HG03097 (cell line): ENCODE measurements at regions not wholly inside any gene's neighbourhood (a gene's known extent, or its start where the extent isn't known, plus 50 kb on each side); places are given as distances from the start of the nearest gene placed in this dataset.

Experiments
- ATAC-seq: cut with Tn5 transposase; IDR thresholded peaks from one replicate; pipeline ENCODE4 v1.9.1; 2021; ENCODE audit not compliant: unreplicated experiment, low FRiP score

GRCh38 chr6:2434912-2435311 lies 189.5 kb upstream of the GMDS start:
- ATAC-seq: no peak

- no peak for ATAC-seq
Measured at GRCh38 chr6:2434116-2434515, 188.7 kb upstream of the GMDS start.

- no peak for ATAC-seq
Measured at GRCh38 chr6:2433711-2434110, 188.3 kb upstream of the GMDS start.

GRCh38 chr6:2433266-2433665 lies 187.9 kb upstream of the GMDS start:
- no peak for ATAC-seq

DNA sequence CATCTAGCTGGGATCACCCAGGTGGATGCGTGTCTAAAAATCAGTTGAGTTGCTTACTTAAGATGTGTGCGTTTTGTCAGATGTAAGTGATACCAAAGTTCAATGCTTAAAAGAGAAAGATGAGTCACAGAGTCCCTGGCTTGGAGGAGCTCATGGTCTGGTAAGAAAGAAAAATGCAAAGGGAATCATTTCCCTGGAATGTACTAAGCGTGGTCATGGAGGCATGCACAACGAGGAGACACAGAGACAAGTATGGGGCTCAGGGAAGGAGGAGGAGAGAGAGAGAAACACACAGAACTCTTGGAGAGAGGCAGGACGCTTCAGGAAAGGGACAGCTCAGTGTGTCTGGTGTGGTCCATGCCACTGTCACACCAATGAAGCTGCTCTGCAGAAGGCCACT lies 186.9 kb upstream of the GMDS start:
- no peak for ATAC-seq

DNA sequence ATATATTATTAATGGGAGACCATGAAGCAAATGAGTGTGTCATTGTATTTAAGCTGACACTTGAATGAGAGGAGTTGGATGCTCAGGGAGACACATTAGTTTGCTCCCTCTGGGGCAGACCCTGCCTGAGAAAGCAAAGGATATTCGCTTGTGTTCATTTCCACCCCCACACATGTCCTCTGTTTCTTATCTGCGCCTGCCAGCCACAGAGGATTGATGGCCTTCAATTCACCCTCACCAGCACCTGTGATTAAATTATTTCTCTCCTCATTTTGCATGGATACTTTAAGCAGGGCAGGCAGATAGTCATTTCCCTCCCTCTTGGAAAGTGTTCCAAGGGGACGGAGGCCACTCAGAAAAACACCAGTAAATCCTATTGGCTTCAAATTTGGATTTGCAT lies 185.2 kb upstream of the GMDS start:
- no peak for ATAC-seq

DNA sequence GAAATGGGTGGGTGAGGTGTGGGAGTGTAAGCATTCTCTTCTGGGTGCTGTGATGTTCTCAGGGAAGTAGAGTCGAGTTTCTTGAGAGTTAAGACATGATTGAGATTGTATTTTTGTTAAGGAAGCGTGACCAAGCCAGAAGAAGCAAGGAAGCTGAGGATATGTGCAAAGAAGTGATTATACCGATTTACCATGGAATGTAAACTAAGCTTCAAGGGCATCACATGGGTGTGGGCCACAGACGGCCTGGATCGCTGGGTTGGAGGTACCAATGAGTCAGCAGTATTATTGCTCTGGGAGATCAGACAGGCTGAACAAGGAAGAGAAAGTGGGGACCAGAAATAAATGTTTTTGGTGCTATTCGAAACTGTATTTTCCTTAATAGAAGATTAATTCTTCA lies 184.1 kb upstream of the GMDS start:
- no peak for ATAC-seq

GRCh38 chr6:2429032-2429431 lies 183.6 kb upstream of the GMDS start:
- no peak for ATAC-seq

DNA sequence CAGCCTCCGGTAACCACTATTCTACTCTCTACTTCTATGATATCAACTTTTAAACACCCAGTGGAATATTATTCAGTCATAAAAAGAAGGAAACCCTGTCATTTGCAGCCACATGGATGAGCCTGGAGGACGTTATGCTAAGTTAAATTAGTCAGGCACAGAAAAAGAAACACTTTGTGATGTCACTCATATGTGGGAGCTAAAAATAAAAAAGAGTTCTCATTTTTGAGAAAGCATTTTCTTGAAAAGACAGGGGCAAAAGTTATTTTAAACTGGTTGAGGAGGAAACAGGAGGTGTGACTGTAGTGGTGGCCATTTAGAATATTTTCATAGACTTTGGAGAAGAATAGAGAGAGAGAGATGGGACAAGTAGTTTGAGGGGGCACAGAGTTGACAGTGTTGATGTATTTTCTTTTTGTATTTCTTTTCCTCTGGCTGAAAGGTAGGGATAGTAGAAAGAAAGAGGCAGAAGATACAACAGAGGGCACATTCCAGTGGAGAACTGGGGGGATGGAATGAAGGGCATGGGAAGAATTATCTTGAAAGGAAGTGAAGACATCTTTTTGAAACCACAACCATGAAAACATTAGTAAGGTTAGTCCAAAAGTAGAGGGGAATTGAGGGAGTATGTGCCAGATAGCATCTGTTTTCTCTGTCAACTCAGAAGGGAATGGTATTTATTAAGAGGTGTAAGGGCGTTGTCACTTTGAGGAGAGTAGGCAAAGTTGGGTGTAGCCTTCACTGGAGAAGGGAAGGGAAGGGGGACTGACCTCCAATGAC lies 181.3 kb upstream of the GMDS start:
- ATAC-seq: no peak

DNA sequence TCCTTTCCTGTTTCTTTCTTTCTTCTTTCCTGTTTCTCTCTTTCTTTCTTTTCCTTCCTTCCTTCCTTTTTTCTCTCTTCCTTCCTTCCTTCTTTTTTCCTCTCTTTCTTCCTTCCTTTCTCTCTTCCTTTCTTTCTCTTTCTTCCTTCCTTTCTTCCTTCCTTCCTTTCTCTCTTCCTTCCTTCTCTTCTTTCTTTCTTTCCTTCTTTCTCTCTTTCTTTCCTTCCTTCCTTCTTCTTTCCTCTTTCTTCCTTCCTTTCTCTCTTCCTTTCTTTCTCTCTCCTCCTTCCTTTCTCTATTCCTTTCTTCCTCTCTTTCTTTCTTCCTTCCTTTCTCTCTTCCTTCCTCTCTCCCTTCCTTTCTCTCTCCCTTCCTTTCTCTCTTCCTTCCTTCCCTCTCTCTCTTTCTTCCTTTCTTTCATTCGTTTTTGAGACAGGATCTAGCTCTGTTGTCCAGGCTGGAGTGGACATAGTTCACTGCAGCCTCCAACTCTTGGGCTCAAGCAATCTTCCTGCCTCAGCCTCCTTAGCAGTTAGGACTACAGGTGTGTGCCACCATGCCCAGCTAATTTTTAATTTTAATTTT lies 170.8 kb upstream of the GMDS start:
- ATAC-seq: no peak

GRCh38 chr6:2414885-2415547 lies 169.6 kb upstream of the GMDS start:
- no peak for ATAC-seq

GRCh38 chr6:2412731-2413130 lies 167.3 kb upstream of the GMDS start:
- no peak for ATAC-seq

GRCh38 chr6:2410656-2411380 lies 165.4 kb upstream of the GMDS start:
- ATAC-seq: no peak

GRCh38 chr6:2407525-2407924 lies 162.1 kb upstream of the GMDS start:
- ATAC-seq: no peak

DNA sequence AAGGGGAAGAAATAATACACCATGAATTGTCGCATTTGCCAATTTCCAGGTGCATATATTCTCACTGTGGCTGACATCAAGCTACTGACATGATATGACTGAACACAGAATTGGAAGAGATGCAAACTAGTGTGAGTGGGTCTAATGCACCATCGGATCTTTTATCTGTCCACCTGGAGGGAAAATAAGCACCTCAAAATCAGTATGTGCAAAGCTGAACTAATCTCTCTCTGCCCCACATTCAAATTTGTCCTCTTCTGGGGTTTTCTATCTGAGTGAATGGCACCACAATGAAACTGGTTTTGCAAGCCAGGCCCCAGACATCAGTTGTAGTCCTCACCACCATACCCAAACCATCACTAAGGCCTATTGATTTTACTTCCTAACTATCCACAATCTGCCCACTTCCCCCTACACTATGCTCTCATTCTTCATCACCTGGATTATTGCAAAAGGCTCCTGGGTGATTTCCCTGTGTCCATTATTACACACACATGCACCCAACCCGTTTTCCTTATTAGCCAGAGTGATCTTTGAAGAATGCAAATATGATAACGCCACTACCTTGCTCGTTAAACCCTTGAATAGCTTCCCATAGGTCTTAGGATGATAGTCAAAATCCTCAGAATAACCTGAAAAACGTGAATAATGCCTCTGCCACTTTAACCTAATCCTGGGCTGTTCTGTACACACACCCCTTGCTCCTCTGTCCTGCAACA lies 159.0 kb upstream of the GMDS start:
- no peak for ATAC-seq

DNA sequence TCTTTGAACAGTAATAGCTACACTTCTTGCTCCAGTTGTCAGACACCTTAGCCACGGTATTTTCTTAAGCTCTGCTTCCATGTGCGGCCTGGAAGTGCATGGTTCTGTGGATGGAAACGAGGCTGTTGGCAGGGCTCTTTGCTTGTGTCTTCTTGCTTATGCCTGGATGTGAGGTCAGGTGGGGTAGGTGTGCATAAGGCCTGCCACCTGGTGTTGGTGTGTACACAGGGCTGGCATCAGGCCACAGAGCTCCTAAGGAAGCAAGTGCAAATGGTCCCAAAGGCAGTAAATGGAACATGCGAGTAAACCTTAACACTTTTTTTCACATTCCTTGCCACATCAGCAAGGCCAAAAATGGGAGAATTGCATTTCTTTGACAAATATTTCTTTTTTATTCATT lies 158.1 kb upstream of the GMDS start:
- no peak for ATAC-seq

GRCh38 chr6:2396846-2397630 lies 151.6 kb upstream of the GMDS start:
- ATAC-seq: no peak

DNA sequence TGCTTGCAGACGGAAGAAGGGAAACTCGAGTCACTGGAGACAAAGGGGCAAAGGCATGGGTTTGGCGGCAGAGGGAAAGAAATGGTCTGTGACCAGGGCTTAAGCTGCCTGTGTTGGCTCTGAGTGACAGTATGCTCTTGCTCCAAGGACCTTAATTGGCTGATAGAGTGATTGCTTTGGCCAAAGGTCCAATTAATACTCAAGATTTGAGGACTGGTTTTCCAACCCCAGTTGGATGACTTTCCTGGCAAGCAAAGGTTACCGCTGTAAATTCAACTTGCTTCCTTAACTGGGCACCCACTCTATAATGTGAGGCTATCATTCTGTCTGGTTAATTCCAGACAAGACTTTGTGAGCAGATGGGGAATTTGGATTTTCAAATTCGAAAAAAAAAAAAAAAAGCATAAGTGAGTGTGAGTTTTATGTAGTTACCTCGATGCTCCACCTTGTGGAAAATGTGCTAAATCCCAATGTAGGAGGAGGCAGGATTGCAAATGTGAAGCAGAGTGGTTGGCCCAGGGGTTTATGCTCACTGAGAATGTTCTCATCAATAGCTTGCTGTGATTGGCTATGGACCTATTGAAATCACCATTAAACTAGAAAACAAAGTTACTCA lies 150.7 kb upstream of the GMDS start:
- ATAC-seq: no peak

DNA sequence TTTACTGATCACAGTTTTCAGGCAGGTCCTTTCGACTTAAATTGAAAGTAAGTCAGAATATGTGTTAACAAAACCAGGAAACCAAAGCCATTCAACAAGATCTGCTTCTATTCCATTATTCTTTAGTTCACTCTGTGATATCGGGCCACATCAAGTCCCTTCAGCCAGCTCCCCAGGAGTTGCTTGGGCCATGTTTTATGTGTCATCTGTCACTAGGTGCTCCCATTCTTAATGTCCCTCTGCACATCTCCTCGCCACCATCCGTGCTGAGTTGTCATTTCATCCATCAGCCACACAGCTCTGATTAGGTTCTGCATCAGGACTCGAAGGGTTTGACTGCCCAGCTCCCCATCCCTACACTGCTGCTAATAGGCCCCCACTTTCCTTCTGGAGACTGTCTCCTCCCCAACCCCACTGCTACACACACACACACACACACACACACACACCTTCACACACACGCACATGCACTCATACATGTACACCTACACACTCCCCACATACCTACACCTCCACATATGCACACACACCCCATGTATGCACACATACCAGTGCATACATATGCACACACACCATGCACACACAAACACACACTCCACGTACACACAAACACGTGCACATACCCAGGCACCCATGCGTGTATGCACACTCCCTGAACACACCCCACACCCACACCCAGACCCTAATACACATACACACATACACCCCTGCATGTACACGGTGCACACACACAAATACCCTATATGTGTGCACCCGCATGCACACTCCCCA lies 143.3 kb upstream of the GMDS start:
- no peak for ATAC-seq
